ENCODE measurements at regions not wholly inside any gene's neighbourhood (a gene's known extent, or its start where the extent isn't known, plus 50 kb on each side); places are given as distances from the start of the nearest gene placed in this dataset.

DNA sequence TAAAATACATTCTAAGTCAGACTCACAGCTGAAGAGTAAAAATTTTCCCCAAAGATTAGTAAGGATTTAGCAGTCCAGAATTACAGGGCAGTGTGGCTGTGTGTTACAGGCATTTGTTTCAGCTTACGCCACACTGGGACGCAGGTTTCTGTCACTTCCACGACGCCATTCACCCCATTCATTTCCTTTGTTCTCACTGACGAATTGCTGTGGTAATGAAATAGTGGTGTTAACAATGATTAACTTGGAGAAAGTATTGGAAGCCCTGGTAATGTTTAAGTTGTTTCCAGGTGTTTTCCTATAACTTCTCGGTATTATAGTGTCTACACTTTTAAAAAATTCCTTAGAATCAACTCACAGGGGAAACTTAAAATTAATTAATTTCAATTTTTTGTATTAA, 370.9 kb downstream of the SH2D4B start:
- Histone ChIP-seq H3K4me2 (no peak overlapping the region), H3K9ac (no peak overlapping the region), H3K9me3 (no peaks in the 10 kb centered on the region), H3K4me3 (ENCODE audit: low read depth in 2 of 2, low read length in 1 of 2) (no peak overlapping the region), H2AFZ (ENCODE audit: low read depth) (no peak overlapping the region), H3F3A (replicated peaks; ENCODE audit: insufficient read depth) (no peaks in the 10 kb centered on the region), H3K79me2 (ENCODE audit: insufficient read depth) (no peaks in the 10 kb centered on the region), H4K20me1 (ENCODE audit: insufficient read depth) (no peaks in the 10 kb centered on the region), H3K36me3 (replicated peaks in 1 of 2; ENCODE audit: control insufficient read depth in 1 of 2, insufficient read depth in 2 of 2, low read length in 1 of 2) (no peaks in the 10 kb centered on the region), H3K9me2 (no peaks in the 10 kb centered on the region), H3K27ac (ENCODE audit: low read depth in 2 of 2, low read length in 1 of 2) (no peak overlapping the region), H3K4me1 (ENCODE audit: control insufficient read depth in 1 of 2, insufficient read depth in 2 of 2, low read depth in 1 of 2, low read length in 1 of 2) (no peaks in the 10 kb centered on the region), H3K27me3 (ENCODE audit: insufficient read depth) (no peaks in the 10 kb centered on the region)
- CTCF ChIA-PET = interaction anchor here (1.1 kb wide), 1 partner anchor 12 kb away, joined by 3 read pairs; no protein-coding TSS in a partner anchor
- POLR2A ChIA-PET = no interaction called here
- TF ChIP-seq TAF1 (IDR thresholded peaks at IDR 0.05; ENCODE audit: borderline replicate concordance, low read depth, low read length) = no peak
- 24% methylated on average over 6 of the region's 6 CpGs for WGBS (ENCODE audit: low lambda C conversion rate)
- DNase-seq = no peak

DNA sequence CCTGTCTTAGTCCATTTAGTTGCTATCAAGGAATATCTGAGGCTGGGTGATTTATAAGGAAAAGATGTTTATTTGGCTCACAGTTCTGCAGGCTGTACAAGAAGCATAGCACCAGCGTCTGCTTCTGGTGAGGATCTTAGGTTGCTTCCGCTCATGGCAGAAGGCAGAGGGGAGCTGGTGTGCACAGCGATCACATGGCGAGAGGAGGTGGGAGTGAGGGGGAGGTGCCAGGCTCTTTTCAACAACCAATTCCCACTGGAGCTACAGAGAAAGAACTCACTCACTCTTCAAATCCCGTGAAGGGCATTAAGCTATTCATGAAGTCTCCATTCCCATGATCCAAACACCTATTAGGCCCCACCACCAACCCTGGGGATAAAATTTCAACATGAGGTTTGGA, 371.6 kb downstream of the SH2D4B start:
- Histone ChIP-seq H3K36me3 (replicated peaks in 1 of 2; ENCODE audit: control insufficient read depth in 1 of 2, insufficient read depth in 2 of 2, low read length in 1 of 2) (no peaks in the 10 kb centered on the region), H3K4me1 (ENCODE audit: control insufficient read depth in 1 of 2, insufficient read depth in 2 of 2, low read depth in 1 of 2, low read length in 1 of 2) (no peaks in the 10 kb centered on the region), H4K20me1 (ENCODE audit: insufficient read depth) (no peaks in the 10 kb centered on the region), H3K4me3 (ENCODE audit: low read depth in 2 of 2, low read length in 1 of 2) (no peak overlapping the region), H3F3A (replicated peaks; ENCODE audit: insufficient read depth) (no peaks in the 10 kb centered on the region), H3K79me2 (ENCODE audit: insufficient read depth) (no peaks in the 10 kb centered on the region), H3K9ac (no peak overlapping the region), H3K27me3 (ENCODE audit: insufficient read depth) (no peaks in the 10 kb centered on the region), H2AFZ (ENCODE audit: low read depth) (no peak overlapping the region), H3K4me2 (no peak overlapping the region), H3K27ac (ENCODE audit: low read depth in 2 of 2, low read length in 1 of 2) (no peak overlapping the region), H3K9me2 (no peaks in the 10 kb centered on the region), H3K9me3 (no peaks in the 10 kb centered on the region)
- DNase-seq = no peak
- TF ChIP-seq MEF2A (IDR thresholded peaks at IDR 0.05; ENCODE audit: borderline replicate concordance, low read depth) = no peak
- TF ChIP-seq, protein P1, sequence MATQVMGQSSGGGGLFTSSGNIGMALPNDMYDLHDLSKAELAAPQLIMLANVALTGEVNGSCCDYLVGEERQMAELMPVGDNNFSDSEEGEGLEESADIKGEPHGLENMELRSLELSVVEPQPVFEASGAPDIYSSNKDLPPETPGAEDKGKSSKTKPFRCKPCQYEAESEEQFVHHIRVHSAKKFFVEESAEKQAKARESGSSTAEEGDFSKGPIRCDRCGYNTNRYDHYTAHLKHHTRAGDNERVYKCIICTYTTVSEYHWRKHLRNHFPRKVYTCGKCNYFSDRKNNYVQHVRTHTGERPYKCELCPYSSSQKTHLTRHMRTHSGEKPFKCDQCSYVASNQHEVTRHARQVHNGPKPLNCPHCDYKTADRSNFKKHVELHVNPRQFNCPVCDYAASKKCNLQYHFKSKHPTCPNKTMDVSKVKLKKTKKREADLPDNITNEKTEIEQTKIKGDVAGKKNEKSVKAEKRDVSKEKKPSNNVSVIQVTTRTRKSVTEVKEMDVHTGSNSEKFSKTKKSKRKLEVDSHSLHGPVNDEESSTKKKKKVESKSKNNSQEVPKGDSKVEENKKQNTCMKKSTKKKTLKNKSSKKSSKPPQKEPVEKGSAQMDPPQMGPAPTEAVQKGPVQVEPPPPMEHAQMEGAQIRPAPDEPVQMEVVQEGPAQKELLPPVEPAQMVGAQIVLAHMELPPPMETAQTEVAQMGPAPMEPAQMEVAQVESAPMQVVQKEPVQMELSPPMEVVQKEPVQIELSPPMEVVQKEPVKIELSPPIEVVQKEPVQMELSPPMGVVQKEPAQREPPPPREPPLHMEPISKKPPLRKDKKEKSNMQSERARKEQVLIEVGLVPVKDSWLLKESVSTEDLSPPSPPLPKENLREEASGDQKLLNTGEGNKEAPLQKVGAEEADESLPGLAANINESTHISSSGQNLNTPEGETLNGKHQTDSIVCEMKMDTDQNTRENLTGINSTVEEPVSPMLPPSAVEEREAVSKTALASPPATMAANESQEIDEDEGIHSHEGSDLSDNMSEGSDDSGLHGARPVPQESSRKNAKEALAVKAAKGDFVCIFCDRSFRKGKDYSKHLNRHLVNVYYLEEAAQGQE (IDR thresholded peaks at IDR 0.05; ENCODE audit: low read depth, low read length) = no peak
- TF ChIP-seq MXI1 (IDR thresholded peaks at IDR 0.05; ENCODE audit: low read depth, low read length) = no peak
- no peak for TF ChIP-seq SMC3 (IDR thresholded peaks at IDR 0.05; ENCODE audit: low read depth, low read length)
- WGBS (ENCODE audit: low lambda C conversion rate) = 44% methylated on average over 5 of the region's 5 CpGs
- ChIA-PET POLR2A (no interaction called here), CTCF (interaction anchor here (1.1 kb wide), 1 partner anchor 11 kb away, joined by 3 read pairs; no protein-coding TSS in a partner anchor)

DNA sequence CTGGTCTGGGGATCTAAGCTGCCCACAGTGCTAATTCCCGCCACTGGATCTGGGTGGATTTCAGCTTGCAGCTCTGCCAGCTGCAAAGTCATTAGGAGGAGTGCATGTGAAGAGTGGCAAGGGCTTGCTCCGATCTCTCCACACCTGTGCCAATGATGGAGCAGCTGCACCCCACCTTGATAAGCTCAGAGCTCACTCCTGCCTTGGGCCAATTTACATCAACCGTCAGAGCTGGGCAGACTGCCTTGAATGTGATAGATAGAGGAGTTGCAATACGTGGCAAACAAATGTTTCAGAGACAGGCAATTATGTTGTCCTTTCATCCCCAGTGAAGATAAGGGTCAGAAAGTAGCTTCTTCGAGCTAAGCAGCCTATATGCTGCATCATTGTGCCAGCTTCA, 379.9 kb downstream of the SH2D4B start:
- Histone ChIP-seq H3K79me2 (ENCODE audit: insufficient read depth) (no peaks in the 10 kb centered on the region), H2AFZ (ENCODE audit: low read depth) (no peak overlapping the region), H3K9ac (no peak overlapping the region), H3K4me1 (ENCODE audit: control insufficient read depth in 1 of 2, insufficient read depth in 2 of 2, low read depth in 1 of 2, low read length in 1 of 2) (peaks cover 0 to 3% of the 10 kb centered on the region in 2 experiments; a peak in 1 of 4 replicates), H3K4me3 (ENCODE audit: low read depth in 2 of 2, low read length in 1 of 2) (no peak overlapping the region), H3F3A (replicated peaks; ENCODE audit: insufficient read depth) (no peaks in the 10 kb centered on the region), H3K36me3 (replicated peaks in 1 of 2; ENCODE audit: control insufficient read depth in 1 of 2, insufficient read depth in 2 of 2, low read length in 1 of 2) (no peaks in the 10 kb centered on the region), H3K27me3 (ENCODE audit: insufficient read depth) (no peaks in the 10 kb centered on the region), H3K4me2 (no peak overlapping the region), H3K9me2 (no peaks in the 10 kb centered on the region), H3K9me3 (no peaks in the 10 kb centered on the region), H3K27ac (ENCODE audit: low read depth in 2 of 2, low read length in 1 of 2) (no peak overlapping the region), H4K20me1 (ENCODE audit: insufficient read depth) (no peaks in the 10 kb centered on the region)
- DNase-seq = no peak
- POLR2A ChIA-PET = no interaction called here
- CTCF ChIA-PET = interaction anchor here (0.9 to 2.9 kb wide), 3 partner anchors 26 to 254 kb away, joined by 6 to 18 read pairs (median 8); no protein-coding TSS in a partner anchor
- 11% methylated on average over 5 of the region's 5 CpGs for WGBS (ENCODE audit: low lambda C conversion rate)
- TF ChIP-seq GATA2 (CRISPR knock-in tag; IDR thresholded peaks at IDR 0.05) (no peak), RXRA (IDR thresholded peaks at IDR 0.05; ENCODE audit: borderline replicate concordance, low read depth) (no peak), EZH2phosphoT487 (IDR thresholded peaks at IDR 0.05; ENCODE audit: borderline replicate concordance, low read depth) (no peak), MXI1 (IDR thresholded peaks at IDR 0.05; ENCODE audit: low read depth, low read length) (no peak), JUND (IDR thresholded peaks at IDR 0.05) (no peak), YY1 (IDR thresholded peaks at IDR 0.05; ENCODE audit: low read depth) (no peak), RFX5 (IDR thresholded peaks at IDR 0.05; ENCODE audit: low read length) (no peak), TAF1 (IDR thresholded peaks at IDR 0.05; ENCODE audit: borderline replicate concordance, low read depth, low read length) (no peak), GABPA (IDR thresholded peaks at IDR 0.05; ENCODE audit: low read depth) (no peak), TEAD4 (IDR thresholded peaks at IDR 0.05; ENCODE audit: borderline replicate concordance, insufficient read depth) (no peak)
- TF ChIP-seq, protein P2, sequence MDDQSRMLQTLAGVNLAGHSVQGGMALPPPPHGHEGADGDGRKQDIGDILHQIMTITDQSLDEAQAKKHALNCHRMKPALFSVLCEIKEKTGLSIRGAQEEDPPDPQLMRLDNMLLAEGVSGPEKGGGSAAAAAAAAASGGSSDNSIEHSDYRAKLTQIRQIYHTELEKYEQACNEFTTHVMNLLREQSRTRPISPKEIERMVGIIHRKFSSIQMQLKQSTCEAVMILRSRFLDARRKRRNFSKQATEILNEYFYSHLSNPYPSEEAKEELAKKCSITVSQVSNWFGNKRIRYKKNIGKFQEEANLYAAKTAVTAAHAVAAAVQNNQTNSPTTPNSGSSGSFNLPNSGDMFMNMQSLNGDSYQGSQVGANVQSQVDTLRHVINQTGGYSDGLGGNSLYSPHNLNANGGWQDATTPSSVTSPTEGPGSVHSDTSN (IDR thresholded peaks at IDR 0.05) = no peak
- TF ChIP-seq, protein P3, sequence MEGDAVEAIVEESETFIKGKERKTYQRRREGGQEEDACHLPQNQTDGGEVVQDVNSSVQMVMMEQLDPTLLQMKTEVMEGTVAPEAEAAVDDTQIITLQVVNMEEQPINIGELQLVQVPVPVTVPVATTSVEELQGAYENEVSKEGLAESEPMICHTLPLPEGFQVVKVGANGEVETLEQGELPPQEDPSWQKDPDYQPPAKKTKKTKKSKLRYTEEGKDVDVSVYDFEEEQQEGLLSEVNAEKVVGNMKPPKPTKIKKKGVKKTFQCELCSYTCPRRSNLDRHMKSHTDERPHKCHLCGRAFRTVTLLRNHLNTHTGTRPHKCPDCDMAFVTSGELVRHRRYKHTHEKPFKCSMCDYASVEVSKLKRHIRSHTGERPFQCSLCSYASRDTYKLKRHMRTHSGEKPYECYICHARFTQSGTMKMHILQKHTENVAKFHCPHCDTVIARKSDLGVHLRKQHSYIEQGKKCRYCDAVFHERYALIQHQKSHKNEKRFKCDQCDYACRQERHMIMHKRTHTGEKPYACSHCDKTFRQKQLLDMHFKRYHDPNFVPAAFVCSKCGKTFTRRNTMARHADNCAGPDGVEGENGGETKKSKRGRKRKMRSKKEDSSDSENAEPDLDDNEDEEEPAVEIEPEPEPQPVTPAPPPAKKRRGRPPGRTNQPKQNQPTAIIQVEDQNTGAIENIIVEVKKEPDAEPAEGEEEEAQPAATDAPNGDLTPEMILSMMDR (IDR thresholded peaks at IDR 0.05) = no peak
